ENCODE measurements at regions not wholly inside any gene's neighbourhood (a gene's known extent, or its start where the extent isn't known, plus 50 kb on each side); places are given as distances from the start of the nearest gene placed in this dataset.
"Not testable (repeated sequence)": the region's sequence is repeated elsewhere in the genome, so short reads cannot be mapped to it uniquely, and the experiment has no call there.

DNA sequence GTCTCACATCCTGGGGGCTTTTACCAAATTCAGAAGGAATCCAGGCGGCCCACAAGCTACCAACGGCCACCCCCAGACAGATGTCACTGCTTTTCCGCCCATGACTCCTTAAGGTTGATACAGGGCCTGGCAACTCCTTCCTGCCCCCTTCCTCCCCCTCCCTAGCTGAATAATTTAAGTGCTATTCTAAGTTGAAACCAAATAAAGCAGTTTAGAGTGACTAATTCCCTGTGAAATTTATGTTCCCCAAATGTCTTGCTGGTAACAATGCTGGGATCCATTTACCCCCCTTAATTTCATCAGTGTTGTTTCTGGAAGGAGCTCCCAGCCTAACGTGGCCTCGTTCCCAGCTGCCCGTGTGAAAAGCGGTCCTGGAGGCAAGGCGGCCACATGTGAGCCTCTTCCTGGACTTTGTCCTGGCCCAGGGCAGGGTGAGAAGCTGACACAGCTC is 109.6 kb downstream of the TMEM130 start:
- no peaks in the 10 kb centered on the region for H3K9me3 Mint-ChIP-seq
- H3K4me1 Mint-ChIP-seq (ENCODE audit: low read depth) = no peaks in the 10 kb centered on the region
- no peak overlapping the region for H3K27ac Mint-ChIP-seq
- H3K36me3 Mint-ChIP-seq = no peaks in the 10 kb centered on the region
- ChIA-PET CTCF (no interaction called here), POLR2A (no interaction called here)
- H3K4me3 Mint-ChIP-seq = no peak overlapping the region
- peaks cover 3% of the 10 kb centered on the region for H3K27me3 Mint-ChIP-seq
- intact Hi-C loops (cut with micrococcal nuclease) = no loop called here
- DNase-seq = no peak

GRCh38 chr7:98761225-98761624 is 108.6 kb downstream of the TMEM130 start:
- CTCF ChIA-PET = interaction anchor here (1.1 kb wide), 1 partner anchor 15 kb away, joined by 5 read pairs; no protein-coding TSS in a partner anchor
- Mint-ChIP-seq H3K9me3 (no peaks in the 10 kb centered on the region), H3K27ac (no peak overlapping the region), H3K4me3 (no peak overlapping the region), H3K27me3 (peaks cover 3% of the 10 kb centered on the region), H3K4me1 (ENCODE audit: low read depth) (no peaks in the 10 kb centered on the region), H3K36me3 (no peaks in the 10 kb centered on the region)
- intact Hi-C loops (cut with micrococcal nuclease) = no loop called here
- no peak for DNase-seq
- POLR2A ChIA-PET = no interaction called here

DNA sequence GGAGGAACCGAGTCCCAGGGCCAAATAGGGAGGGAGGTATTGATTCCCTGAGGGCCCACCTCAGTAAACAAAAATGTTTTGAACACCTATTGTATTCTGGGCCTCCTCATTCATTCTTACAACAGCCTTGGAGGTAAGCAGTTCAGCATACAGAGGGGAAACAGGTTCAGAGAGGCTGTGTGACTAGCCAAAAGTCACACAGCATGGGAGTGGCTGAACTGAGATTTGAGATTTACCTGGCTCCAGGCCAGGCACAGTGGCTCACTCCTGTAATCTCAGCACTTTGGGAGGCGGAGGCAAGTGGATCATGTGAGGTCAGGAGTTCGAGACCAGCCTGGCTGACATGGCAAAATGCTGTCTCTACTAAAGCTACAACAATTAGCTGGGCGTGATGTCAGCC is 107.2 kb downstream of the TMEM130 start:
- intact Hi-C loops (cut with micrococcal nuclease) = no loop called here
- Mint-ChIP-seq H3K4me3 (no peak overlapping the region), H3K36me3 (no peaks in the 10 kb centered on the region), H3K27ac (no peak overlapping the region), H3K27me3 (no peaks in the 10 kb centered on the region), H3K9me3 (no peaks in the 10 kb centered on the region), H3K4me1 (ENCODE audit: low read depth) (no peaks in the 10 kb centered on the region)
- no peak for DNase-seq
- ChIA-PET CTCF (no interaction called here), POLR2A (no interaction called here)

- ChIA-PET POLR2A (no interaction called here), CTCF (interaction anchor here (0.6 kb wide), 1 partner anchor 89 kb away, joined by 3 read pairs; no protein-coding TSS in a partner anchor)
- Mint-ChIP-seq H3K4me3 (no peak overlapping the region), H3K36me3 (no peaks in the 10 kb centered on the region), H3K4me1 (ENCODE audit: low read depth) (no peaks in the 10 kb centered on the region), H3K27ac (no peak overlapping the region), H3K9me3 (no peaks in the 10 kb centered on the region), H3K27me3 (no peaks in the 10 kb centered on the region)
- intact Hi-C loops (cut with micrococcal nuclease) = no loop called here
- DNase-seq = no peak
Measured at GRCh38 chr7:98763441-98763840, 106.4 kb downstream of the TMEM130 start.

DNA sequence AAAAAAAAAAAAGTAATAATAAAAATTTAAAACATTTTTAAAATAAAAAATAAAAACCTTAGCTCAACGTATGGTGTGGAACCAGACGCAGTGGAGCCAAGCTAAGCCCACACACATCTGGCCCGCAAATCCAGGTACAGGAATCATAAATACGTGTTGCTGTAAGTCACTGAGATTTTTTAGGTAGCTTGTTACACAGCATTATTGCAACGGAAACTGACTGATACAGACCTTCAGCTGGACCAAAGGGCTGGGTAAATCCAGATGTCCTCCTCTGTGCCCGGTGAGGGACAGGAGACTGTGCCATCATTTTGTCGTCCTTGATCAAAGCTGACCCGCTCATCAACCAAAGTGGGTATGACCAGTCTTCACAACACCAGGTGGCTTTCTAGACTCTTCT is 104.9 kb downstream of the TMEM130 start:
- POLR2A ChIA-PET = no interaction called here
- Mint-ChIP-seq H3K4me1 (ENCODE audit: low read depth) (no peaks in the 10 kb centered on the region), H3K27me3 (no peaks in the 10 kb centered on the region), H3K4me3 (no peak overlapping the region), H3K27ac (no peak overlapping the region), H3K9me3 (no peaks in the 10 kb centered on the region), H3K36me3 (no peaks in the 10 kb centered on the region)
- no peak for DNase-seq
- CTCF ChIA-PET = no interaction called here
- intact Hi-C loops (cut with micrococcal nuclease) = no loop called here

DNA sequence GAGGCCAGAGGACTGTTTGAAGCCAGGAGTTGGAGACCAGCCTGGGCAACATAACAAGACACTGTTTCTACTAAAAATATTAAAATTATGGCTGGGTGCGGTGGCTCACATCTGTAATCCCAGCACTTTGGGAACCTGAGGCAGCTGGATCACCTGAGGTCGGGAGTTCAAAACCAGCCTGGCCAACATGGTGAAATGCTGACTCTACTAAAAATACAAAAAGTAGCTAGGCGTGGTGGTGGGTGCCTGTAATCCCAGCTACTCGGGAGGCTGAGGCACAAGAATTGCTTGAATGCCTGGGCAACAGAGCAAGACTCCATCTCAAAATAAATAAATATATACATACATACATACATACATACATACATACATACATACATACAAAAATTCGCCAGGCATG is 99.7 kb downstream of the TMEM130 start:
- H3K27me3 Mint-ChIP-seq; POLR2A ChIA-PET; H3K36me3 Mint-ChIP-seq; H3K4me1 Mint-ChIP-seq (ENCODE audit: low read depth); H3K27ac Mint-ChIP-seq; DNase-seq; H3K4me3 Mint-ChIP-seq; H3K9me3 Mint-ChIP-seq; CTCF ChIA-PET; intact Hi-C loops (cut with micrococcal nuclease): not testable (repeated sequence)

DNA sequence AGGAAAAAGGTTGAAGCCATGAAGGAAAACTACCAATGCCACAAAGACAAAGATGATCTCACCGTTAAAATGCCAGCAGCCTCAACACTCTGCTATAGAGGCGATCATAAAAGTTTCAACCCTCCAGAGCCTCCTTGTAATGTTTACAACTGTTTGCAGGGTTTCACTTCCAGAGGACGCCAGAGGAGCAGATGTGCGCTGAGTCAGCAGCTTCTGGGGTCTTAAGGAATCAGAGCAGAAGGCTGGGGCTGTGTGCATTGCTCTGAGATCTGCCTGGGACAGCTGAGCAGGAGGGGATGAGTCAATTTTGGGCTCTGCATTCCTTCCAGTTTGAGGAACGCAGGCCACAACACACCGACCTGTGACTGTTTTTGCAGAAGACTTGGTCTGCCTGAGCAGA is 98.3 kb downstream of the TMEM130 start:
- no peak overlapping the region for H3K4me3 Mint-ChIP-seq
- ChIA-PET POLR2A (no interaction called here), CTCF (no interaction called here)
- peaks cover 7% of the 10 kb centered on the region for H3K27me3 Mint-ChIP-seq
- no peak overlapping the region for H3K27ac Mint-ChIP-seq
- intact Hi-C loops (cut with micrococcal nuclease) = no loop called here
- no peaks in the 10 kb centered on the region for H3K36me3 Mint-ChIP-seq
- no peak for DNase-seq
- H3K9me3 Mint-ChIP-seq = no peaks in the 10 kb centered on the region
- H3K4me1 Mint-ChIP-seq (ENCODE audit: low read depth) = no peaks in the 10 kb centered on the region

- Mint-ChIP-seq H3K9me3 (no peaks in the 10 kb centered on the region), H3K36me3 (no peaks in the 10 kb centered on the region), H3K27me3 (peaks cover 7% of the 10 kb centered on the region), H3K4me1 (ENCODE audit: low read depth) (no peaks in the 10 kb centered on the region), H3K27ac (no peak overlapping the region), H3K4me3 (no peak overlapping the region)
- ChIA-PET CTCF (no interaction called here), POLR2A (no interaction called here)
- DNase-seq = no peak
- intact Hi-C loops (cut with micrococcal nuclease) = no loop called here
Measured at GRCh38 chr7:98771941-98772603, 97.7 kb downstream of the TMEM130 start.

DNA sequence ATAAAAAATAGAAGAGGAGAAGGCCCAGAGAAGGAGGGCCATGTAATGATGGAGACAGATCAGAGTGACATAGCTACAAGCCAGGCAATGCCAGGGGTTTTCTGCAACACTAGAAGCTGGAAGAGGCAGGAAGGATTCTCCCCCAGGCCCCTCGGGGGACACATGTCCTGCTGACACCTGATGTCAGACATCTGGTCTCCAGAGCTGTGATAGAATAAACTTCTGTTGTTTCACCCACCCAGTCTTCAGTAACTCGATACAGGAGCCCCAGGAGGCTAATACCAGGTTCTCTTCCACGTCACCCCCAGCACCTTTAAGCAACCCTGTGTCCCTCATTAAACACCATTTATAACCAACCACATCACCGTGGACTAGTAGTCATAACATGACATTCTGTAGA is 94.9 kb downstream of the TMEM130 start:
- intact Hi-C loops (cut with micrococcal nuclease) = no loop called here
- Mint-ChIP-seq H3K27me3 (peaks cover 9% of the 10 kb centered on the region), H3K27ac (no peak overlapping the region), H3K9me3 (no peaks in the 10 kb centered on the region), H3K4me1 (ENCODE audit: low read depth) (no peaks in the 10 kb centered on the region), H3K4me3 (no peak overlapping the region), H3K36me3 (no peaks in the 10 kb centered on the region)
- no peak for DNase-seq
- ChIA-PET POLR2A (no interaction called here), CTCF (interaction anchor here (0.6 kb wide), 1 partner anchor 39 kb away, joined by 3 read pairs; no protein-coding TSS in a partner anchor)

DNA sequence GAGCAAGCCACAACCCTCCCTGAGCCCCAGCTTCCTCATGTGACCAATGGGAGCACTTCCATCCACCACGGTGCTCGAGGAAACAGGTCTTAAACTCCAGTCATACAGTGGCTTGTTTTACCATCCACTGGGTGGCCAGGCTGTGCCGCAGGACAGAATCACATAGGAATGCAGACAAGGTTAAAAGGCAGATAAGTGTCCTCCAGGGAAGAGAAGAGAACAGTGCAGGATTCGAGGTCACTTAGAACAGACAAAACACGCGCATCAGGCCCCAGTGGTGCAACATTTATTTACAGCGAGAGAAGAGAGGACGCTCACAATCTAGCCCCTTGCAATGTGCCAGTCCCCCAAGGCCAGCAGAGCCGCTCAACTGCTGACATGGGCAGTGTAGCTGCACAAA is 92.8 kb downstream of the TMEM130 start:
- intact Hi-C loops (cut with micrococcal nuclease) = no loop called here
- no peak for DNase-seq
- no peaks in the 10 kb centered on the region for H3K4me1 Mint-ChIP-seq (ENCODE audit: low read depth)
- H3K27ac Mint-ChIP-seq = no peak overlapping the region
- peaks cover 7% of the 10 kb centered on the region for H3K27me3 Mint-ChIP-seq
- CTCF ChIA-PET = no interaction called here
- no peaks in the 10 kb centered on the region for H3K9me3 Mint-ChIP-seq
- no peaks in the 10 kb centered on the region for H3K36me3 Mint-ChIP-seq
- POLR2A ChIA-PET = no interaction called here
- H3K4me3 Mint-ChIP-seq = no peak overlapping the region

GRCh38 chr7:98778421-98778820 is 91.4 kb downstream of the TMEM130 start:
- ChIA-PET POLR2A (no interaction called here), CTCF (no interaction called here)
- H3K27ac Mint-ChIP-seq = no peak overlapping the region
- no peaks in the 10 kb centered on the region for H3K4me1 Mint-ChIP-seq (ENCODE audit: low read depth)
- intact Hi-C loops (cut with micrococcal nuclease) = no loop called here
- H3K4me3 Mint-ChIP-seq = no peak overlapping the region
- H3K36me3 Mint-ChIP-seq = no peaks in the 10 kb centered on the region
- H3K9me3 Mint-ChIP-seq = no peaks in the 10 kb centered on the region
- peaks cover 5% of the 10 kb centered on the region for H3K27me3 Mint-ChIP-seq
- DNase-seq = no peak

DNA sequence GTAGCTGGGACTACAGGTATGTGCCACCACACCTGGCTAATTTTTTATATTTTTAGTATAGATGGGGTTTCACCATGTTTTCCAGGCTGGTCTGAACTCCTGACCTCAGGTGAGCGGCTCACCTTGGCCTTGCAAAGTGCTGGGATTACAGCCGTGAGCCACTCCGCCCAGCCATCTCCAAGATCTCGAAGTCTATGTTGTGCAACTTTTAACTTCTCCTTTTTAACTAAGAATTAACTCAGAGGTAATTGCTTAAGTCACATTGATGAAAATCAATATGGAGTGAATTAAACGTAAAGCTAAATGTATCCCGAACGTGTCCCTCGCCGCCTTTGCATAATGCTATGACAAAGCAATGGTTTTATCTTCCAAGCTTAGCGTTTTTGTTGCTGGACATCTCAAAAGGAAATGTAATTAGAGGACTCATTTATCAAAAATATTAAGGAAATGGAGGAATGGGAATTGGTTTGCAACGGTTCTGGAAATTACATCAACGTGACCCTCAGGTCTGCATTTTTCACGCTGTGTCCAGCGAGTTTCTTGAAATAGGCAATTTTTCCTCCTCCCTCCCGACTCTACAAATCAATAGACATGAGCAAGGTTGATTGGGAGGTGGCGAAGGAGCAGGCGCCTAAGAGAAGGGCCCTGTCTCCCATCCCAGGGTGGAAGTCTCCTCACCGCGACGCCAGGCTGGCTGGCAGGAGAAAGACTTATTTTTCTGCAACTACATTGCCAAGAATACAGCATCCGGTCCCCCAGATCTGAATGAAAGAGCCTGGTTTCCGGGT is 89.8 kb downstream of the TMEM130 start:
- CTCF ChIA-PET = interaction anchor here (0.6 to 0.8 kb wide), 2 partner anchors 33 to 135 kb away, joined by 3 read pairs; no protein-coding TSS in a partner anchor
- no peaks in the 10 kb centered on the region for H3K36me3 Mint-ChIP-seq

GRCh38 chr7:98784216-98784785 is 85.5 kb downstream of the TMEM130 start:
- ChIA-PET POLR2A (no interaction called here), CTCF (no interaction called here)
- Mint-ChIP-seq H3K4me1 (ENCODE audit: low read depth) (no peaks in the 10 kb centered on the region), H3K27ac (no peak overlapping the region), H3K9me3 (no peaks in the 10 kb centered on the region), H3K36me3 (no peaks in the 10 kb centered on the region), H3K4me3 (no peak overlapping the region), H3K27me3 (no peaks in the 10 kb centered on the region)
- intact Hi-C loops (cut with micrococcal nuclease) = no loop called here
- no peak for DNase-seq

More for the DNA sequence above, 89.8 kb downstream of the TMEM130 start:
- POLR2A ChIA-PET = no interaction called here
- peaks cover 5% of the 10 kb centered on the region for H3K27me3 Mint-ChIP-seq
- no peak overlapping the region for H3K27ac Mint-ChIP-seq
- no peak overlapping the region for H3K4me3 Mint-ChIP-seq
- no peak for DNase-seq
- no peaks in the 10 kb centered on the region for H3K4me1 Mint-ChIP-seq (ENCODE audit: low read depth)
- intact Hi-C loops (cut with micrococcal nuclease) = no loop called here
- no peaks in the 10 kb centered on the region for H3K9me3 Mint-ChIP-seq
